Thoracic aorta (tissue), 2 donors: ENCODE measurements at regions not wholly inside any gene's neighbourhood (a gene's known extent, or its start where the extent isn't known, plus 50 kb on each side); places are given as distances from the start of the nearest gene placed in this dataset.
"Not testable (repeated sequence)": the region's sequence is repeated elsewhere in the genome, so short reads cannot be mapped to it uniquely, and the experiment has no call there.

ENCODE experiments used
- ATAC-seq: fragments of 150-250 bp; one replicate; pipeline ENCODE4 v1.8.0; 2017; ENCODE audit warnings: low read depth; ENCODE audit not compliant: insufficient number of reproducible peaks, low FRiP score
- DNase-seq: peaks from one replicate; pipeline ENCODE4 v3.0.0-alpha.2; 2020; ENCODE audit warnings: low spot score
- H3K27ac ChIP-seq, 2 donors: fragments of 200-600 bp; sonication (generic); 1 replicate in 1 of 2; 2 replicates in 1 of 2; pipeline ENCODE4 v1.5.1; 2016; ENCODE audit warnings: mild to moderate bottlenecking in 2 of 2, moderate library complexity in 2 of 2
- H3K27me3 ChIP-seq: fragments of 200-600 bp; sonication (generic); replicated peaks from 2 replicates; pipeline ENCODE4 v1.6.0; 2016; ENCODE audit warnings: mild to moderate bottlenecking; ENCODE audit not compliant: insufficient read depth
- H3K36me3 ChIP-seq: fragments of 200-600 bp; sonication (generic); one replicate; pipeline ENCODE4 v1.5.1; 2016
- H3K4me1 ChIP-seq, 2 donors: fragments of 200-600 bp; sonication (generic); 1 replicate in 1 of 2; 2 replicates in 1 of 2; pipeline versions ENCODE4 v1.5.1 to v1.6.0; 2016; ENCODE audit warnings: low read depth in 2 of 2, mild to moderate bottlenecking in 1 of 2; ENCODE audit not compliant: control insufficient read depth in 1 of 2
- H3K4me3 ChIP-seq: fragments of 200-600 bp; sonication (generic); 2 replicates; pipeline ENCODE4 v1.5.1; 2016; ENCODE audit warnings: mild to moderate bottlenecking
- H3K9me3 ChIP-seq: fragments of 200-600 bp; sonication (generic); 2 replicates; pipeline ENCODE4 v1.5.1; 2016
- TF ChIP-seq, protein P1 (sequence below): fragments of 200-600 bp; sonication (generic); IDR thresholded peaks from one replicate; pipeline ENCODE4 v1.5.1; 2019; ENCODE audit warnings: antibody characterized with exemption

DNA sequence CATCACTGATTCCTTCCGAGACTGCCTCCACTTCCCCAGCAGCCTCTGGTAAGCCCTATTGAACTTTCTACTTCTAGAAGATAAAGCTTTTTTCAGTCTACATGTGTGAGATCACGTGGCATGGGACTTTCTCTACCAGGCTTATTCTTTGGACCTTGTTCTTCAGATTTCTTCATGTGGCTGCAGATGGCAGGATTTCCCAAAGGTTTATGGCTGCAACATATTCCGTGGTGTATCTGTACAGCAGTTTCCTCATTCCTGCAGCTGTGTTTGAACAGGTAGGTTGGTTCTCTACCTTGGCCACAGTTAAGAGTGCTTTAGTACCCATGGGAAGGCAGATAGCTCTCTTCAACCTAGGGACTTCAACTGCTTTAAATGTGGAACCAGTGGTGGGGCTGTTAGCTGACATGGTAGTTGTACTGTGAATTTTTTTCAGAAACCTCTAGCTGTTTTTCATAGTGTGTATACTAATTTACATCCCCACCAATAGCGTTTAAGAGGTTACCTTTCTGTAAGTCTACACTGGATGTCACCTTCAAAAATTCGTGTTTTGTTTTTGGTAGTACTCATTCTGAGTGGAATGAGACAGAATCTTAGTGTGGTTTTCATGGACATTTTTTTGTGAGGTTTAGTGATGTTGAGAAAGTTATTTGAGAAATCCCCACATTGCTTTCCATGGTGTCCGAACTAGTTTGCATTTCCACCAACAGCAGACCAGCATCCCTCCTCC, 158.6 kb downstream of the CCDC74A start:
- not testable (repeated sequence) for H3K4me1 ChIP-seq, H3K27me3 ChIP-seq, H3K4me3 ChIP-seq, H3K27ac ChIP-seq, H3K36me3 ChIP-seq, DNase-seq, ATAC-seq, H3K9me3 ChIP-seq

- not testable (repeated sequence) for H3K4me3 ChIP-seq, H3K36me3 ChIP-seq, DNase-seq, H3K27ac ChIP-seq, H3K4me1 ChIP-seq, H3K9me3 ChIP-seq, H3K27me3 ChIP-seq, ATAC-seq
These were observed 159.2 kb downstream of the CCDC74A start for GRCh38 chr2:131686894-131687238.

GRCh38 chr2:131689066-131689465, 161.4 kb downstream of the CCDC74A start:
- DNase-seq, H3K36me3 ChIP-seq, H3K27ac ChIP-seq, ATAC-seq, H3K9me3 ChIP-seq, H3K4me3 ChIP-seq, H3K4me1 ChIP-seq, H3K27me3 ChIP-seq: not testable (repeated sequence)

DNA sequence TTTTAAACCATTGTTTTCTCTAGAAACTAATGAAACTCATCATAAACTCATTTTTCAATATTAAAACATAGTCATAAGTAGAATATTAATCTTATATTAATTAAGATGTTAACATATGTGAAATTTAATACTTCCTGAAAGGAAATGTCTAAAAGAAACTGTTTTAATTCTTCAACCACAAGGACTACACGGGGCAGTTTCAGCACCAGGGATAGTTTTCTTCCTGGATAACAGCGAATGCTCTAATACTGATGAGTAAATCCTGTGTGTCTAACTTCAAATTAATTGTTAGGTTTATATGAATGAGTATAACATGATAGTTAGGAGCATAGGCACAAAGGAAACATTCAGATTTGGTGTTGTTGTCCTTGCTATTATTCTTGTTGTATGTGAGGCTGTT, 183.6 kb downstream of the CCDC74A start:
- H3K4me1 ChIP-seq, DNase-seq, H3K27ac ChIP-seq, H3K36me3 ChIP-seq, H3K27me3 ChIP-seq, ATAC-seq, H3K9me3 ChIP-seq, H3K4me3 ChIP-seq: not testable (repeated sequence)

- not testable (repeated sequence) for H3K4me3 ChIP-seq, H3K27ac ChIP-seq, H3K27me3 ChIP-seq, H3K9me3 ChIP-seq, H3K4me1 ChIP-seq, ATAC-seq, H3K36me3 ChIP-seq, DNase-seq
These were observed 190.2 kb downstream of the CCDC74A start for GRCh38 chr2:131717907-131718306.

- not testable (repeated sequence) for H3K27ac ChIP-seq, H3K9me3 ChIP-seq, ATAC-seq, H3K4me3 ChIP-seq, H3K4me1 ChIP-seq, H3K36me3 ChIP-seq, DNase-seq, H3K27me3 ChIP-seq
These were observed 193.5 kb downstream of the CCDC74A start for GRCh38 chr2:131721163-131721562.

GRCh38 chr2:131722256-131722655, 194.6 kb downstream of the CCDC74A start:
- H3K36me3 ChIP-seq, DNase-seq, ATAC-seq, H3K27ac ChIP-seq, H3K27me3 ChIP-seq, H3K4me3 ChIP-seq, H3K4me1 ChIP-seq, H3K9me3 ChIP-seq: not testable (repeated sequence)

DNA sequence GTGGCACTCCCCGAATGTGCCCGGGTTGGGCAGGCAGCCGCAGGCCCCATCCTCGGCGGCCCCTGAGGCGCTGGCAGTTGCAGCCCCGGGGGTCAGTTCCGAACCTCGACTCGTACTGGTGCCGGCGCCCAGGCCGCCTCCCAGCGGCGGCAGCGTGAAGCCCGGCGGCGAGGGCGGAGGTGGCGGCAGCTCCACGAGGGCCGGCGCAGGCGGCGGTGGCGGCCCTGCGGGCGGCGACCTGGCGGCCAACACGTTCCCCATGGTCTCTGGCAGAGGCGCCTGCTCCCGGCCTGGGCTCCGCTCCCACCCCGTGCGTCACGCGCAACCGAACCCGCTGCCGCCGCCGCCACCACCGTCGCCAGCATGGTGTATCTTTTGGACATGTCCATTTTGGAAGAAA, 196.3 kb downstream of the CCDC74A start:
- TF ChIP-seq, protein P1, sequence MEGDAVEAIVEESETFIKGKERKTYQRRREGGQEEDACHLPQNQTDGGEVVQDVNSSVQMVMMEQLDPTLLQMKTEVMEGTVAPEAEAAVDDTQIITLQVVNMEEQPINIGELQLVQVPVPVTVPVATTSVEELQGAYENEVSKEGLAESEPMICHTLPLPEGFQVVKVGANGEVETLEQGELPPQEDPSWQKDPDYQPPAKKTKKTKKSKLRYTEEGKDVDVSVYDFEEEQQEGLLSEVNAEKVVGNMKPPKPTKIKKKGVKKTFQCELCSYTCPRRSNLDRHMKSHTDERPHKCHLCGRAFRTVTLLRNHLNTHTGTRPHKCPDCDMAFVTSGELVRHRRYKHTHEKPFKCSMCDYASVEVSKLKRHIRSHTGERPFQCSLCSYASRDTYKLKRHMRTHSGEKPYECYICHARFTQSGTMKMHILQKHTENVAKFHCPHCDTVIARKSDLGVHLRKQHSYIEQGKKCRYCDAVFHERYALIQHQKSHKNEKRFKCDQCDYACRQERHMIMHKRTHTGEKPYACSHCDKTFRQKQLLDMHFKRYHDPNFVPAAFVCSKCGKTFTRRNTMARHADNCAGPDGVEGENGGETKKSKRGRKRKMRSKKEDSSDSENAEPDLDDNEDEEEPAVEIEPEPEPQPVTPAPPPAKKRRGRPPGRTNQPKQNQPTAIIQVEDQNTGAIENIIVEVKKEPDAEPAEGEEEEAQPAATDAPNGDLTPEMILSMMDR = no peak
- no peak overlapping the region for H3K27ac ChIP-seq
- no peaks in the 10 kb centered on the region for H3K9me3 ChIP-seq
- H3K4me3 ChIP-seq = peak overlapping the region; percentile 27
- H3K4me1 ChIP-seq = no peaks in the 10 kb centered on the region
- no peak for ATAC-seq
- no peak for DNase-seq
- no peaks in the 10 kb centered on the region for H3K27me3 ChIP-seq
- H3K36me3 ChIP-seq = no peaks in the 10 kb centered on the region

DNA sequence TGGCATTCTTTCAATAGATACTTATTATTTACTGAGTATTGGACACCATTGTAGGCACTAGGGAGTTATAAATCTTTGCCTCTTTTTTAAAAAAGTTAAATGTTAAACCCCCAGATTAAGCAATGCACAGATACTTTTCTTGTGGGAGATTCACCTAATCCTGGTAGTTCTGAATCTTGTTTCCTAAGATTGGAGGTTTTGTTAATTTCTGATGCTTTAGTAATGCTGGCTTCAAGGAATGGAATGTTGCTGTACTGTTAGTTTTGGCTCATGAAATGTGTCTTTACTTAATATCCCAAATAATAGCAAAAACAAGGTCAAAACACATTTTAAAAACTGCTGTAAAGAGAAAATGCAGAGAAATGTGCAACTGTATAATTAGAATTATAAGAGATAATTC, 200.8 kb downstream of the CCDC74A start:
- H3K36me3 ChIP-seq, H3K4me3 ChIP-seq, H3K27me3 ChIP-seq, DNase-seq, H3K27ac ChIP-seq, ATAC-seq, H3K9me3 ChIP-seq, H3K4me1 ChIP-seq: not testable (repeated sequence)

DNA sequence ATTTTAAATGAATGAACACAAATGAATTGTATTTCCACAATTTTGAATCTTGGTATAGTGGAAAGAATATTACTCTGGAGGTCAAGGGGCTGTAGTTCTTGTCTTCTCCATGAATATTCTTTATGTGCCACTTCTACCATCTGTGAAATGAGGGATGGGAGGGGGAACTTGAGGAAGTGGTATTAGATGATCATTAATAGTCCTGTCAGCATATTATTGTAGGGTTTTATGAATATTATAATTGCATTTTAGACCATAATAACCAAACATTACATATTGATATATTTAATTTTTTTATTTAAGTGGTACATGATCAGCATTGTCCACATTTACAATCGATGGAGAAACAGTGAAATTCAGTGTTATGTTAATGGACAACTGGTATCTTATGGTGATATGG, 205.8 kb downstream of the CCDC74A start:
- not testable (repeated sequence) for H3K27ac ChIP-seq, DNase-seq, ATAC-seq, H3K27me3 ChIP-seq, H3K4me1 ChIP-seq, H3K36me3 ChIP-seq, H3K9me3 ChIP-seq, H3K4me3 ChIP-seq

DNA sequence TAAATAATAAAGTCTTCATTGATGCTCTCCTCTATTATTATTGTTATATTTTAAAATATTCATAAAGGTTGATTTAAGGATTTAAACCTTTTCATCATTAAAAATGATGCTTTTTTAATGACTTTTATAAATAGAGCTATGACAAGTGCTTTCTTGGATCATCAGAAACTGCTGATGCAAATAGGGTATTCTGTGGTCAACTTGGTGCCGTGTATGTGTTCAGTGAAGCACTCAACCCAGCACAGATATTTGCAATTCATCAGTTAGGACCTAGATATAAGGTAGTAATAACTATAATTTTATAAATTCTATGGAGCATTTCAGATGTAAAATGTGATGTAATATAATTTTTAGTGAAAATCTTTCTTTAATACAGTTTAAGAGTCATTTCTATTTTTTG, 208.7 kb downstream of the CCDC74A start:
- not testable (repeated sequence) for H3K36me3 ChIP-seq, H3K4me3 ChIP-seq, H3K4me1 ChIP-seq, H3K9me3 ChIP-seq, ATAC-seq, H3K27me3 ChIP-seq, H3K27ac ChIP-seq, DNase-seq

GRCh38 chr2:131738533-131738932, 210.8 kb downstream of the CCDC74A start:
- H3K36me3 ChIP-seq, ATAC-seq, DNase-seq, H3K27me3 ChIP-seq, H3K4me1 ChIP-seq, H3K9me3 ChIP-seq, H3K27ac ChIP-seq, H3K4me3 ChIP-seq: not testable (repeated sequence)
